HEK293 (cell line): ENCODE measurements at regions not wholly inside any gene's neighbourhood (a gene's known extent, or its start where the extent isn't known, plus 50 kb on each side); places are given as distances from the start of the nearest gene placed in this dataset.

Source experiments
- CTCF ChIA-PET: fragments of 350-600 bp; formaldehyde crosslinking; extraction: SDS; loops from one replicate; lab custom pipeline; 2021; ENCODE audit warnings: antibody characterized with exemption; lab: Yijun Ruan, JAX
- POLR2A ChIA-PET: fragments of 300-600 bp; formaldehyde crosslinking; extraction: SDS; loops from one replicate; lab custom pipeline; 2020; ENCODE audit warnings: antibody characterized with exemption, inconsistent platforms; lab: Yijun Ruan, JAX
- H3K27ac ChIP-seq: fragments of 200-500 bp; sonication (Bioruptor generic); 2 replicates; pipeline ENCODE4 v1.5.1; 2014; ENCODE audit warnings: low read depth, low read length, control low read depth, inconsistent platforms; ENCODE audit errors: extremely low read depth
- H3K36me3 ChIP-seq, 2 experiments: fragments of 200-500 bp in 1 of 2; sonication (Bioruptor generic) in 1 of 2; 1 replicate in 1 of 2; 2 replicates in 1 of 2; pipeline ENCODE4 v1.5.1; 2014 to 2017; ENCODE audit warnings: inconsistent platforms in 2 of 2, low read length in 2 of 2; ENCODE audit not compliant: control insufficient read depth in 2 of 2, insufficient read depth in 1 of 2
- H3K4me1 ChIP-seq: fragments of 200-500 bp; sonication (Bioruptor generic); 2 replicates; pipeline ENCODE4 v1.5.1; 2014; ENCODE audit warnings: mild to moderate bottlenecking, low read length, inconsistent platforms; ENCODE audit not compliant: control insufficient read depth, insufficient read depth
- H3K4me3 ChIP-seq: 2 replicates; pipeline ENCODE4 v1.5.1; 2011; ENCODE audit warnings: low read depth, mild to moderate bottlenecking, control low read depth, low read length, moderate library complexity
- H3K9me3 ChIP-seq: fragments of 200-500 bp; sonication (Bioruptor generic); 2 replicates; pipeline ENCODE4 v1.5.1; 2014; ENCODE audit warnings: low read depth, low read length, inconsistent platforms; ENCODE audit not compliant: control insufficient read depth, insufficient read depth
- ELK4 ChIP-seq: IDR thresholded peaks from 2 replicates; pipeline ENCODE4 v1.6.1; 2011; ENCODE audit warnings: mild to moderate bottlenecking, low read depth, low read length, borderline replicate concordance
- FEZF1 ChIP-seq: fragments of 450-650 bp; formaldehyde crosslinking; IDR thresholded peaks from 2 replicates; pipeline ENCODE4 v1.5.1; 2016; ENCODE audit warnings: missing biosample characterization, missing genetic modification characterization
- PATZ1 ChIP-seq: fragments of 450-650 bp; formaldehyde crosslinking; IDR thresholded peaks from 2 replicates; pipeline ENCODE4 v1.5.1; 2016; ENCODE audit warnings: missing biosample characterization, missing genetic modification characterization
- PRDM10 ChIP-seq: fragments of 450-650 bp; formaldehyde crosslinking; IDR thresholded peaks from 2 replicates; pipeline ENCODE4 v1.5.1; 2016; ENCODE audit warnings: missing biosample characterization, missing genetic modification characterization
- SP2 ChIP-seq: fragments of 450-650 bp; formaldehyde crosslinking; IDR thresholded peaks from 2 replicates; pipeline ENCODE4 v1.5.1; 2016; ENCODE audit warnings: missing biosample characterization, missing genetic modification characterization
- ZBTB44 ChIP-seq: fragments of 450-650 bp; IDR thresholded peaks from 2 replicates; pipeline ENCODE4 v1.5.1; 2018; ENCODE audit warnings: missing biosample characterization, mild to moderate bottlenecking, missing genetic modification characterization
- ZIC2 ChIP-seq: fragments of 450-650 bp; formaldehyde crosslinking; IDR thresholded peaks from 2 replicates; pipeline ENCODE4 v1.5.1; 2016; ENCODE audit warnings: missing biosample characterization, missing genetic modification characterization
- ZNF140 ChIP-seq: fragments of 450-650 bp; formaldehyde crosslinking; IDR thresholded peaks from 2 replicates; pipeline ENCODE4 v1.5.1; 2016; ENCODE audit warnings: missing biosample characterization, missing genetic modification characterization
- ZNF146 ChIP-seq: fragments of 450-650 bp; formaldehyde crosslinking; IDR thresholded peaks from 2 replicates; pipeline ENCODE4 v1.5.1; 2016; ENCODE audit warnings: missing biosample characterization, missing genetic modification characterization
- ZNF18 ChIP-seq: fragments of 450-650 bp; formaldehyde crosslinking; IDR thresholded peaks from 2 replicates; pipeline ENCODE4 v1.5.1; 2016; ENCODE audit warnings: missing biosample characterization, missing genetic modification characterization
- ZNF391 ChIP-seq: fragments of 450-650 bp; formaldehyde crosslinking; IDR thresholded peaks from 2 replicates; pipeline ENCODE4 v1.5.1; 2016; ENCODE audit warnings: low read depth, missing biosample characterization, missing genetic modification characterization, borderline replicate concordance
- ZNF398 ChIP-seq: fragments of 450-650 bp; formaldehyde crosslinking; IDR thresholded peaks from 2 replicates; pipeline ENCODE4 v1.5.1; 2017; ENCODE audit warnings: missing biosample characterization, missing genetic modification characterization
- ZNF404 ChIP-seq: fragments of 450-650 bp; formaldehyde crosslinking; IDR thresholded peaks from 2 replicates; pipeline ENCODE4 v1.5.1; 2017; ENCODE audit warnings: missing biosample characterization, missing genetic modification characterization
- ZNF449 ChIP-seq: fragments of 450-650 bp; formaldehyde crosslinking; IDR thresholded peaks from 2 replicates; pipeline ENCODE4 v1.5.1; 2017; ENCODE audit warnings: missing biosample characterization, mild to moderate bottlenecking, missing genetic modification characterization, moderate library complexity
- ZNF501 ChIP-seq: fragments of 450-650 bp; formaldehyde crosslinking; IDR thresholded peaks from 2 replicates; pipeline ENCODE4 v1.5.1; 2016; ENCODE audit warnings: missing biosample characterization, missing genetic modification characterization
- ZNF558 ChIP-seq: fragments of 450-650 bp; formaldehyde crosslinking; IDR thresholded peaks from 2 replicates; pipeline ENCODE4 v1.5.1; 2016; ENCODE audit warnings: missing biosample characterization, missing genetic modification characterization
- ZNF670 ChIP-seq: fragments of 450-650 bp; formaldehyde crosslinking; IDR thresholded peaks from 2 replicates; pipeline ENCODE4 v1.5.1; 2016; ENCODE audit warnings: missing biosample characterization, missing genetic modification characterization, low read depth
- ZNF704 ChIP-seq: fragments of 450-650 bp; formaldehyde crosslinking; IDR thresholded peaks from 2 replicates; pipeline ENCODE4 v1.5.1; 2016; ENCODE audit warnings: missing biosample characterization, missing genetic modification characterization
- ZSCAN4 ChIP-seq: fragments of 450-650 bp; formaldehyde crosslinking; IDR thresholded peaks from 2 replicates; pipeline ENCODE4 v1.5.1; 2017; ENCODE audit warnings: missing biosample characterization, missing genetic modification characterization

- H3K4me1 ChIP-seq, result no peaks in the 10 kb centered on the region
- ChIA-PET POLR2A (no interaction called here), CTCF (no interaction called here)
- no peaks in the 10 kb centered on the region for H3K36me3 ChIP-seq
- no peak overlapping the region for H3K4me3 ChIP-seq
- TF ChIP-seq ZNF670 (tag by site-specific recombination) (no peak), ZIC2 (tag by site-specific recombination) (no peak), PATZ1 (tag by site-specific recombination) (no peak), ZNF404 (tag by site-specific recombination) (no peak), ZNF140 (no peak), ZNF449 (tag by site-specific recombination) (no peak), ZNF18 (tag by site-specific recombination) (no peak), ZNF146 (tag by site-specific recombination) (no peak), ZBTB44 (no peak), FEZF1 (no peak), ZNF501 (no peak), ZNF704 (tag by site-specific recombination) (no peak), ZNF391 (tag by site-specific recombination) (no peak), PRDM10 (tag by site-specific recombination) (no peak)
- H3K9me3 ChIP-seq, result no peaks in the 10 kb centered on the region
- H3K27ac ChIP-seq, result no peak overlapping the region
Measured at GRCh38 chr3:26307192-26307591, 315.4 kb upstream of the LRRC3B start.

- Histone ChIP-seq H3K4me1 (no peaks in the 10 kb centered on the region), H3K4me3 (no peak overlapping the region), H3K9me3 (no peaks in the 10 kb centered on the region), H3K27ac (no peak overlapping the region), H3K36me3 (no peaks in the 10 kb centered on the region)
- POLR2A ChIA-PET, result no interaction called here
- CTCF ChIA-PET, result no interaction called here
- TF ChIP-seq ZSCAN4, result no peak
- TF ChIP-seq ELK4, result no peak
- no peak for TF ChIP-seq ZNF558 (tag by site-specific recombination)
- TF ChIP-seq ZNF398 (tag by site-specific recombination), result no peak
- no peak for TF ChIP-seq SP2
Measured at GRCh38 chr3:26307787-26308186, 314.8 kb upstream of the LRRC3B start.
